GM23248 (cell line): ENCODE measurements at regions not wholly inside any gene's neighbourhood (a gene's known extent, or its start where the extent isn't known, plus 50 kb on each side); places are given as distances from the start of the nearest gene placed in this dataset.

Source experiments
- DNase-seq: peaks from one replicate; pipeline ENCODE4 v3.0.0-alpha.2; 2015
- H2AFZ ChIP-seq: fragments of 200-600 bp; sonication (generic); 2 replicates; pipeline ENCODE4 v1.6.1; 2016; ENCODE audit warnings: antibody characterized with exemption
- H3F3A ChIP-seq: fragments of 200-600 bp; sonication (generic); 2 replicates; pipeline ENCODE4 v1.6.1; 2016; ENCODE audit warnings: mild to moderate bottlenecking, antibody characterized with exemption, mixed run types; ENCODE audit not compliant: insufficient read depth
- H3K27ac ChIP-seq: fragments of 200-600 bp; sonication (generic); 2 replicates; pipeline ENCODE4 v1.5.1; 2016; ENCODE audit warnings: mild to moderate bottlenecking
- H3K27me3 ChIP-seq: fragments of 200-600 bp; sonication (generic); replicated peaks from 2 replicates; pipeline ENCODE4 v1.6.1; 2016; ENCODE audit warnings: mild to moderate bottlenecking; ENCODE audit not compliant: insufficient read depth
- H3K36me3 ChIP-seq: fragments of 200-600 bp; sonication (generic); 2 replicates; pipeline ENCODE4 v1.6.1; 2016; ENCODE audit warnings: low read depth, mild to moderate bottlenecking
- H3K4me1 ChIP-seq: fragments of 200-600 bp; sonication (generic); 2 replicates; pipeline ENCODE4 v1.6.1; 2016; ENCODE audit warnings: mild to moderate bottlenecking; ENCODE audit not compliant: insufficient read depth
- H3K4me2 ChIP-seq: fragments of 200-600 bp; sonication (generic); one replicate; pipeline ENCODE4 v1.6.1; 2016; ENCODE audit warnings: mild to moderate bottlenecking; ENCODE audit not compliant: unreplicated experiment
- H3K4me3 ChIP-seq: fragments of 200-600 bp; sonication (generic); 2 replicates; pipeline ENCODE4 v1.5.1; 2016; ENCODE audit warnings: mild to moderate bottlenecking
- H3K79me2 ChIP-seq: fragments of 200-600 bp; sonication (generic); 2 replicates; pipeline ENCODE4 v1.6.1; 2016; ENCODE audit warnings: mild to moderate bottlenecking; ENCODE audit not compliant: insufficient read depth
- H3K9ac ChIP-seq: fragments of 200-600 bp; sonication (generic); 2 replicates; pipeline ENCODE4 v1.6.1; 2016; ENCODE audit warnings: mild to moderate bottlenecking
- H3K9me2 ChIP-seq: fragments of 200-600 bp; sonication (generic); 2 replicates; pipeline ENCODE4 v1.6.1; 2016; ENCODE audit warnings: mixed run types, mild to moderate bottlenecking, moderate library complexity; ENCODE audit not compliant: insufficient read depth
- H3K9me3 ChIP-seq: fragments of 200-600 bp; sonication (generic); one replicate; pipeline ENCODE4 v1.6.1; 2017; ENCODE audit warnings: low read depth
- H4K20me1 ChIP-seq: fragments of 200-600 bp; sonication (generic); 2 replicates; pipeline ENCODE4 v1.6.0; 2016; ENCODE audit not compliant: insufficient read depth
- EZH2 ChIP-seq: fragments of 200-600 bp; sonication (generic); IDR thresholded peaks from 2 replicates; pipeline ENCODE4 v1.6.1; 2018; ENCODE audit warnings: antibody characterized with exemption, mild to moderate bottlenecking; ENCODE audit not compliant: insufficient read depth, poor library complexity, severe bottlenecking
- EZH2phosphoT487 ChIP-seq: fragments of 200-600 bp; sonication (generic); IDR thresholded peaks from 2 replicates; pipeline ENCODE4 v1.6.1; 2018; ENCODE audit warnings: antibody characterized with exemption, moderate library complexity, mild to moderate bottlenecking, low read depth; ENCODE audit not compliant: insufficient read depth
- WGBS, 2 experiments: methylation state at CpG; one replicate each; pipeline ENCODE4 v1.1.6; 2015 to 2017; ENCODE audit warnings: low lambda C conversion rate in 2 of 2, low coverage in 1 of 2; ENCODE audit errors: missing lambda C conversion rate in 2 of 2; 5-methylcytosine and 5-hydroxymethylcytosine counted together
- in situ Hi-C: fragments of 300-500 bp; cut with MboI; formaldehyde crosslinking; loops from 2 replicates; pipeline ENCODE4 v1.15.0; 2020

GRCh38 chr13:107716241-107716640 lies 499.1 kb downstream of the LIG4 start:
- Histone ChIP-seq H3K79me2 (peaks cover 55% of the 10 kb centered on the region), H4K20me1 (no peaks in the 10 kb centered on the region), H3K27me3 (no peaks in the 10 kb centered on the region), H3K27ac (no peak overlapping the region), H3F3A (no peaks in the 10 kb centered on the region), H3K4me3 (no peak overlapping the region), H3K9me3 (no peaks in the 10 kb centered on the region), H3K9me2 (no peaks in the 10 kb centered on the region), H3K4me2 (no peak overlapping the region), H3K9ac (no peak overlapping the region), H3K36me3 (no peaks in the 10 kb centered on the region), H2AFZ (no peak overlapping the region), H3K4me1 (peaks cover 18% of the 10 kb centered on the region)
- DNase-seq = no peak
- no peak for TF ChIP-seq EZH2
- TF ChIP-seq EZH2phosphoT487 = no peak
- 76 to 82% methylated on average over 7 of the region's 7 CpGs for WGBS, 2 experiments
- in situ Hi-C loops = no loop called here

DNA sequence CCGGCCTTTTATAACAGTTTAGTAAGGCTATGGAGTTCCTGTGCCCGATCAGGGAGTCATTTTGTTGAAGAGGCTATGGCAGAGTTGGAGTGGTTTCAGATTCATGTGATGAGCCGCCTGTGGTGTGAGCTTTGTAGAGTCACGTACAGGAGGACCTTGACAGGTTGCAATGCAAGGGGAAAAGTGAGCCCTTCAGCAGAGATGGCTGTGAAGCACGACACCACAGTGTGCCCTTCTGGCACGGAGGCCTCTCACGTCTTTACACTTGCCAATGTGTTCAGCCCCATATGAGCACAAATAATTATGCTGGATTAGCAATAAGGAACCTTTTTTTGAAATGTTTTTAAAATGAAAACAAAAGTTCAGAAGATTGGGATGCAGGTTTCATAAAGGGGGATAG lies 499.8 kb downstream of the LIG4 start:
- Histone ChIP-seq H3K79me2 (peaks cover 54% of the 10 kb centered on the region), H3K9me2 (no peaks in the 10 kb centered on the region), H3K36me3 (no peaks in the 10 kb centered on the region), H3K27ac (no peak overlapping the region), H3K9me3 (no peaks in the 10 kb centered on the region), H3K4me3 (no peak overlapping the region), H3K9ac (no peak overlapping the region), H3K4me1 (peaks cover 18% of the 10 kb centered on the region), H2AFZ (no peak overlapping the region), H3F3A (no peaks in the 10 kb centered on the region), H3K4me2 (no peak overlapping the region), H3K27me3 (no peaks in the 10 kb centered on the region), H4K20me1 (no peaks in the 10 kb centered on the region)
- 89 to 95% methylated on average over 7 of the region's 7 CpGs for WGBS, 2 experiments
- no peak for DNase-seq
- TF ChIP-seq EZH2 (no peak), EZH2phosphoT487 (no peak)
- in situ Hi-C loops = no loop called here

DNA sequence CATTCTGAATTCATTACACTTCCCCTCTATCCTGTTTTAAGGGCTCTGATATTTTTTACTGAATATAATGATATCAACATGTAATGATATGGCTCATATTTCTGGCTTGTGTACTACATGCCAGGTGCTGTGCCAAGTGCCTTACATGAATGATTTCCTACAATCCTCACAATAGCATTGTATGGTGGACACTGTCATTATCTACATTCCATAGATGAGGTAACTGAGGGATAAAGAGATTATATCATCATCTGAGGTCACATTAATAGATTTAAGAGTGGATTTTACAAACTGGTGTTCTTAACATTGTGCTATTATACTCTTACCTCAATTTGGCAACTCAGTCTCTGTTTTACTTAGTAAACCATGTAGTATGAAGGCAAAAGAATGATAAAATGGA lies 502.0 kb downstream of the LIG4 start:
- H2AFZ ChIP-seq = no peak overlapping the region
- H3K27me3 ChIP-seq = no peaks in the 10 kb centered on the region
- DNase-seq = peak; percentile 32
- in situ Hi-C loops = no loop called here
- TF ChIP-seq EZH2 (no peak), EZH2phosphoT487 (no peak)
- H3K4me2 ChIP-seq = no peak overlapping the region
- H3K79me2 ChIP-seq = peaks cover 51% of the 10 kb centered on the region
- H3K9me2 ChIP-seq = no peaks in the 10 kb centered on the region
- no peak overlapping the region for H3K9ac ChIP-seq
- H3K36me3 ChIP-seq = no peaks in the 10 kb centered on the region
- H3F3A ChIP-seq = no peaks in the 10 kb centered on the region
- H3K4me3 ChIP-seq = no peak overlapping the region
- peaks cover 18% of the 10 kb centered on the region for H3K4me1 ChIP-seq
- no peaks in the 10 kb centered on the region for H3K9me3 ChIP-seq
- H4K20me1 ChIP-seq = no peaks in the 10 kb centered on the region
- no peak overlapping the region for H3K27ac ChIP-seq

DNA sequence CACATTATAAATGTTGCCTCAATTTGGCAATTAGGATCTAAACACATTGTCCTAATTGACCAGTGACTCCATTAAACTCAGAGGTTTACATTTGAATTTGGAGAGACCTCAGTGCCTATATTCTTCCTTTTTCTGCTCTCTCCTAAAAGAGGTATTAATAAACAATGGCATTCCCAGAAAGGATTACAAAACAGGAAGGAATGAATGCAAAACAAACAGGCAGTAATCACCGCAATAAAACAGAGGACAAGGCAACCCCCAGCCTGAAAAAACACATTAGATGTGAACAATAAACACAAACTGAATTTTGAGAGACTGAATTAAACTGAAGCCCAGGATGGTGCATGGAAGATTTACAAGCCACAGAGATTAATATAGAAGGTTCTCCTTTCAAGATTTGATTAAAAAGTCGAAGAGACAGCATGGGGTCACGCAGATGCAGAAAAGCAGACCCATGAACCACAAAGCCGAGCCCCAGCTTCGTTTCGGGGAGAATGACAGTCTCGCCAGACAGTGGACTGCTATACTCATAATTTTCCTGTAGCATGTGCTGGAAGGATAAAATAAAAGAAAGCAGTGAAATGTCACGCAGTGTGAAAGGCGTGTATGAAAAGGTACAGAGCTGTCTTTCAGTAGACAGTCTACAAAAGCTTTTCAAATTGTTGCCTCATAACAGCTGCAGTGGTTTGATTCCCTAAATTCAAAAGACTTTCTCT lies 503.0 kb downstream of the LIG4 start:
- in situ Hi-C loops = no loop called here
- Histone ChIP-seq H3K9me3 (no peaks in the 10 kb centered on the region), H3K4me3 (peak overlapping the region; percentile 9; the same call in 1 of the 2 replicates), H3F3A (no peaks in the 10 kb centered on the region), H3K9ac (no peak overlapping the region), H3K36me3 (no peaks in the 10 kb centered on the region), H3K79me2 (peaks cover 58% of the 10 kb centered on the region), H3K27me3 (no peaks in the 10 kb centered on the region), H4K20me1 (no peaks in the 10 kb centered on the region), H2AFZ (no peak overlapping the region), H3K27ac (no peak overlapping the region), H3K9me2 (no peaks in the 10 kb centered on the region), H3K4me2 (peak overlapping the region; percentile 47), H3K4me1 (peaks cover 18% of the 10 kb centered on the region)
- TF ChIP-seq EZH2 = no peak
- TF ChIP-seq EZH2phosphoT487 = no peak
- DNase-seq = peak; percentile 14
- 36 to 40% methylated on average over 9 of the region's 9 CpGs for WGBS, 2 experiments

GRCh38 chr13:107690181-107690580 lies 525.2 kb downstream of the LIG4 start:
- Histone ChIP-seq H3F3A (no peaks in the 10 kb centered on the region), H3K4me3 (no peak overlapping the region), H3K36me3 (no peaks in the 10 kb centered on the region), H3K9me2 (no peaks in the 10 kb centered on the region), H3K79me2 (peaks cover 52% of the 10 kb centered on the region), H3K9me3 (no peaks in the 10 kb centered on the region), H3K27me3 (no peaks in the 10 kb centered on the region), H3K4me2 (no peak overlapping the region), H3K27ac (no peak overlapping the region), H3K9ac (no peak overlapping the region), H2AFZ (no peak overlapping the region), H4K20me1 (no peaks in the 10 kb centered on the region), H3K4me1 (no peaks in the 10 kb centered on the region)
- 28 to 33% methylated on average over 2 of the region's 2 CpGs for WGBS, 2 experiments
- TF ChIP-seq EZH2 (no peak), EZH2phosphoT487 (no peak)
- in situ Hi-C loops = no loop called here
- DNase-seq = no peak
